Brain microvascular endothelial cell (primary cell): ENCODE measurements at regions not wholly inside any gene's neighbourhood (a gene's known extent, or its start where the extent isn't known, plus 50 kb on each side); places are given as distances from the start of the nearest gene placed in this dataset.
A peak's percentile ranks its signal among the peaks of the same experiment; 100 is the strongest.

Source experiments
- DNase-seq: peaks from one replicate; pipeline ENCODE4 v3.0.0-alpha.2; 2020
- H3K27ac ChIP-seq: fragments of 250-450 bp; sonication (Bioruptor Pico); 2 replicates; pipeline ENCODE4 v1.5.1; 2020; ENCODE audit warnings: mild to moderate bottlenecking, moderate library complexity
- H3K27me3 ChIP-seq: fragments of 250-450 bp; sonication (Bioruptor Pico); replicated peaks from 2 replicates; pipeline ENCODE4 v1.5.1; 2020; ENCODE audit warnings: mild to moderate bottlenecking
- H3K36me3 ChIP-seq: fragments of 250-450 bp; sonication (Bioruptor Pico); replicated peaks from 2 replicates; pipeline ENCODE4 v1.5.1; 2020; ENCODE audit warnings: mild to moderate bottlenecking
- H3K4me3 ChIP-seq: 2 replicates; pipeline ENCODE4 v1.5.1; 2011; ENCODE audit warnings: low read depth, mild to moderate bottlenecking, control low read depth, low read length, moderate library complexity
- CTCF ChIP-seq: IDR thresholded peaks from 2 replicates; pipeline ENCODE4 v1.5.1; 2011; ENCODE audit warnings: low read depth, mild to moderate bottlenecking, moderate library complexity, low read length, control low read depth, inconsistent platforms; ENCODE audit errors: missing control alignments
- in situ Hi-C: cut with HindIII; loops from 2 replicates; pipeline ENCODE4 v1.10.0; 2017; ENCODE audit warnings: low sequenced_read_pairs, low pct_ligation_motif_present

- no peak for TF ChIP-seq CTCF
- Histone ChIP-seq H3K4me3 (no peak overlapping the region), H3K27me3 (no peaks in the 10 kb centered on the region), H3K27ac (no peak overlapping the region), H3K36me3 (no peaks in the 10 kb centered on the region)
- in situ Hi-C loops, result no loop called here
- DNase-seq, result no peak
Measured at GRCh38 chr5:9720361-9720760, 90.2 kb upstream of the TAS2R1 start.

GRCh38 chr5:9716838-9717281, 86.7 kb upstream of the TAS2R1 start:
- in situ Hi-C loops, result no loop called here
- H3K27ac ChIP-seq, result peak overlapping the region; percentile 78

GRCh38 chr5:9715891-9716335, 85.8 kb upstream of the TAS2R1 start:
- H3K36me3 ChIP-seq, result no peaks in the 10 kb centered on the region
- TF ChIP-seq CTCF, result no peak
- in situ Hi-C loops, result no loop called here
- DNase-seq, result peak; percentile 62
- H3K27ac ChIP-seq, result peak overlapping the region; percentile 78
- no peaks in the 10 kb centered on the region for H3K27me3 ChIP-seq
- H3K4me3 ChIP-seq, result no peak overlapping the region

More at GRCh38 chr5:9716838-9717281, 86.7 kb upstream of the TAS2R1 start:
- TF ChIP-seq CTCF, result no peak
- no peak overlapping the region for H3K4me3 ChIP-seq
- peak; percentile 86 for DNase-seq
- H3K36me3 ChIP-seq, result no peaks in the 10 kb centered on the region
- no peaks in the 10 kb centered on the region for H3K27me3 ChIP-seq

- no peak overlapping the region for H3K27ac ChIP-seq
- H3K36me3 ChIP-seq, result no peaks in the 10 kb centered on the region
- no peaks in the 10 kb centered on the region for H3K27me3 ChIP-seq
- H3K4me3 ChIP-seq, result no peak overlapping the region
- TF ChIP-seq CTCF, result no peak
- no peak for DNase-seq
- in situ Hi-C loops, result no loop called here
Measured at GRCh38 chr5:9713959-9714586, 83.9 kb upstream of the TAS2R1 start.

- H3K27ac ChIP-seq, result no peak overlapping the region
- TF ChIP-seq CTCF, result no peak
- no peaks in the 10 kb centered on the region for H3K36me3 ChIP-seq
- no peak for DNase-seq
- H3K27me3 ChIP-seq, result no peaks in the 10 kb centered on the region
- in situ Hi-C loops, result no loop called here
- no peak overlapping the region for H3K4me3 ChIP-seq
Measured at GRCh38 chr5:9713356-9713755, 83.2 kb upstream of the TAS2R1 start.

- Histone ChIP-seq H3K27me3 (no peaks in the 10 kb centered on the region), H3K27ac (no peak overlapping the region), H3K36me3 (no peaks in the 10 kb centered on the region), H3K4me3 (no peak overlapping the region)
- in situ Hi-C loops, result no loop called here
- no peak for TF ChIP-seq CTCF
- DNase-seq, result no peak
Measured at GRCh38 chr5:9712911-9713310, 82.8 kb upstream of the TAS2R1 start.
